ENCODE measurements at regions not wholly inside any gene's neighbourhood (a gene's known extent, or its start where the extent isn't known, plus 50 kb on each side); places are given as distances from the start of the nearest gene placed in this dataset.

GRCh38 chr2:65647249-65647842, 214.9 kb upstream of the SPRED2 start:
- H3K4me3 ChIP-seq (ENCODE audit: low read depth, low read length), result no peak overlapping the region
- no peak for DNase-seq (ENCODE audit: low read depth)
- no peak for TF ChIP-seq CTCF (IDR thresholded peaks at IDR 0.05; ENCODE audit: control insufficient read depth, extremely low read depth, insufficient read depth)

- DNase-seq (ENCODE audit: low read depth), result no peak
- H3K4me3 ChIP-seq (ENCODE audit: low read depth, low read length), result no peak overlapping the region
- no peak for TF ChIP-seq CTCF (IDR thresholded peaks at IDR 0.05; ENCODE audit: control insufficient read depth, extremely low read depth, insufficient read depth)
Measured at GRCh38 chr2:65640793-65641103, 208.3 kb upstream of the SPRED2 start.

- no peak for DNase-seq (ENCODE audit: low read depth)
- H3K4me3 ChIP-seq (ENCODE audit: low read depth, low read length), result no peak overlapping the region
- no peak for TF ChIP-seq CTCF (IDR thresholded peaks at IDR 0.05; ENCODE audit: control insufficient read depth, extremely low read depth, insufficient read depth)
Measured at GRCh38 chr2:65639156-65639864, 206.9 kb upstream of the SPRED2 start.

- H3K4me3 ChIP-seq (ENCODE audit: low read depth, low read length), result no peak overlapping the region
- TF ChIP-seq CTCF (IDR thresholded peaks at IDR 0.05; ENCODE audit: control insufficient read depth, extremely low read depth, insufficient read depth), result 0 out of 2 replicates have a peak, but pooled peaks have one; percentile 8
- DNase-seq (ENCODE audit: low read depth), result no peak
Measured at GRCh38 chr2:65638443-65638842, 206.0 kb upstream of the SPRED2 start.

GRCh38 chr2:65636813-65637483, 204.5 kb upstream of the SPRED2 start:
- no peak for DNase-seq (ENCODE audit: low read depth)
- H3K4me3 ChIP-seq (ENCODE audit: low read depth, low read length), result no peak overlapping the region
- no peak for TF ChIP-seq CTCF (IDR thresholded peaks at IDR 0.05; ENCODE audit: control insufficient read depth, extremely low read depth, insufficient read depth)

- no peak for TF ChIP-seq CTCF (IDR thresholded peaks at IDR 0.05; ENCODE audit: control insufficient read depth, extremely low read depth, insufficient read depth)
- no peak for DNase-seq (ENCODE audit: low read depth)
- H3K4me3 ChIP-seq (ENCODE audit: low read depth, low read length), result no peak overlapping the region
Measured at GRCh38 chr2:65636024-65636423, 203.6 kb upstream of the SPRED2 start.

Measured in LNCaP clone FGC (cell line).